NCI-H524 (cell line): ENCODE measurements at regions not wholly inside any gene's neighbourhood (a gene's known extent, or its start where the extent isn't known, plus 50 kb on each side); places are given as distances from the start of the nearest gene placed in this dataset.
"Not testable (repeated sequence)": the region's sequence is repeated elsewhere in the genome, so short reads cannot be mapped to it uniquely, and the experiment has no call there.

Experiments used
- DNase-seq, 2 experiments: peaks; one replicate each; lab custom pipeline; 2025; lab: John Stamatoyannopoulos, UW

DNA sequence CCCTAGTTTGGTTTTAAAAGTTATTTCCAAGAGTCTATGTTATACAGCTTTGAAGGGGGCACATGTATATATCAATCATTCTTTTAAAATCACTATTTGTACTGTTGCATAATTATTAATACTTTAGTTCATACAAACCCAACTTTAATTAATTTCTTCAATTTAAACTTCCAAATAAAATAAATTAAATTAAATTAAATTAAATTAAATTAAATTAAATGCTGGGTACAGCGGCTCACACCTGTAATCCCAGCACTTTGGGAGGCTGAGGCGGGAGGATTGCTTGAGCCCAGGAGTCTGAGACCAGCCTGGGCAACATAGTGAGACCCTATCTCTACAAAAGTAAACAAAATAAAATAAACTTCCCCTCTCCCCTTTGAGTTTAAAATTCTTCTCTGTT lies 98.9 kb upstream of the MYO10 start:
- not testable (repeated sequence) for DNase-seq

DNA sequence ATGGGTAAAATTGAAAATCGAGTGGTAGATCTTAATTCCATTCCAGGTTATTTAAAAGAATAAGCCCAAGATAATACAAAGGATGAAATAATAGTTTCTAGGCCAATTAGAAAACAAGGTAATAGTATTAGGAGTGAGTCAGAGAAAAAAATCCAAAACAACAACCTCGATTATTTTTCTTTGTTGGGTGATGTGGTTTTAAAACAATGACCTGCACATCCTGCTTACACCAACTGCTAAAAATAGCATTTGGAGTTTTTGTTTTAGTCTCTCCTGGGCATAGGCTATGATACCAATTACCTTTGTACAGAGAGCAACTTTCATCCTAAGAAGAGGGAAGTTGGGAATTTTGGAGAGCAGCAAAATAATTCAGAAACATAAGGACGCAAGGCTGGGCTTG lies 101.7 kb upstream of the MYO10 start:
- DNase-seq = no peak

DNA sequence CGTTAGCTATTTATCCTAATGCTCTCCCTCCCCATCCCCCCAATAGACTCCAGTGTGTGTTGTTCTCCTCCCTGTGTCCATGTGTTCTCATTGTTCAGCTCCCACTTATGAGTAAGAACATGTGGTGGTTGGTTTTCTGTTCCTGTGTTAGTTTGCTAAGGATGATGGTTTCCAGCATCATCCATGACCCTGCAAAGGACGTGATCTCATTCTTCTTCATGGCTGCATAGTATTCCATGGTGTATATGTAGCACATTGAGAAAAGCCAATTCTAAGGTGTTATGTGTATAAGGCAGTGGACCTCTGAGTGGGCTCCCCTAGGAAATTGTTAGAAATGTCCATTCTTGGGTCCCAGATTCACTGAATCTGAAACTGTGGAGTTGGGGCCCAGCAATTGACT lies 103.1 kb upstream of the MYO10 start:
- DNase-seq = no peak

DNA sequence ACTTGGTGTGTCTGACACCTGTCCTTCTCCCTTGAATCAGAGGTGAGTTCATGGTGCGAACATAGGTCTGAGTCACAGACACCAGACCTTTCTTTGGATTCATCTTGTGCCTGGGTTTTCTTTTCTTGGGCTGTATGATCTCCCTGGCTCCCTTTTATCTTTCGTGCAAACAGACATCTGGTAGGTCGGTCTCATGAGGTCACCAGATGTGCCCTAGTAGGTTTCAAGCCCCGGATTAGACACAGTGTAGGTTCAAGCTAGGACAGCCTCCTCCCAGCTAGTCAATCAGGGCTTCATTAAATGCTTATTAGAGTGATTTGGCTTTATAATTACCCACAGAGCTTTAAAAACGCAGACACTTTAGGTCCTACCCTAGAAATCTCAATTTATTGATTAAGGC lies 106.0 kb upstream of the MYO10 start:
- peak; percentile 36 to 76 for DNase-seq

DNA sequence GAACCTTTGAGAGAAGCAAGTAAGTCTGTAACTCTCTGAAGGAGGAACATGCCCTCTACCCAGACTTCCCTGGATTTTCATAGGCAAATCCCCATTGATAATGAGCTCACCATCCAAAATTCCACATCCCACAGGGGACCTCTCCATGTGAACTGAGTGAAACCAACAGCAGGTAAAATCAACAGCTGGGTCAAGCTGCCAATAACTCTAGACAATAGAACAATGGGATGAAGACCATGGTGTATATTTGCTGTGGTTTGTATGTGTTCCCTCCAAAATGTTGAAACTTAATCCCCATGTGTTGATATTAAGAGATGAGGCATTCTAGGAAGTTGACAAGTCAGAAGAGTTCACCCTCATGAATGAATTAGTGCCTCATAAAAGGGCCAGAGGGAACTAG lies 110.2 kb upstream of the MYO10 start:
- DNase-seq = no peak

DNA sequence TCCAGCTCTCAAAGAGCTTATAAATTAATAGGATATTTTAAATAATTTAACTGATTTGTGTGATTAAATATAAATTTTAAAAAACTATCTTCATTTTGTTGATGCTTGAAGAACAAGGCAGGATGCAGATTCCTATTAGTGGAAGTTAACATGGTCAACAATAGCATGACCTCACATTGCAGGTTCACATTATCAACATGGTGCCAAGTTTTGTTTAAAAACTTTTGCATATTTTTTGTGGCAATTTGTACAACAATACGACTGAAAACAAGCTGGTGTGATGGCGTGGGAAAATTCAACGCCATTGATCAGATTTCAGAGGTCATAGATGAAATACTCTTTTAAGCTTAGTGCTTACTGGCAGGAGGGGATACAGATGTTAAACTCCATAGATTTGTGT lies 114.1 kb upstream of the MYO10 start:
- no peak for DNase-seq

DNA sequence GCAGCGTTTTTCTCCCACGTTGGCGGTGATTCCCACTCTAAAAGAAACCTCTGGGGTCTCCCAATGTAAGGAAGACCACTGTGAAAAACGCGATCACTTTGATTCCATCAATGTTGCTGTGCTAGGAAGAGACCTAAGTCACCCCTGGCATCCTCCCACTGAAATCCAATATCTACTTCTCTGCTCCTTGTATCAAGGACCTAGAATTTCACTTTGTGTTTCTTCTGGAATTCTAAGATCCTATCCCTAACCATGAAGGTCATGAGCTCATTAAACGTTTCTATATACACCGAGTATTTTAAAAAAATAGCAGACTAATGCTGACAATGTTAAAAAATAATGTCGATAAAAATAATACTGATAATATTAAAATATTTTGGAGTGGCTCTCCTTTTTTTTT lies 118.8 kb upstream of the MYO10 start:
- no peak for DNase-seq

DNA sequence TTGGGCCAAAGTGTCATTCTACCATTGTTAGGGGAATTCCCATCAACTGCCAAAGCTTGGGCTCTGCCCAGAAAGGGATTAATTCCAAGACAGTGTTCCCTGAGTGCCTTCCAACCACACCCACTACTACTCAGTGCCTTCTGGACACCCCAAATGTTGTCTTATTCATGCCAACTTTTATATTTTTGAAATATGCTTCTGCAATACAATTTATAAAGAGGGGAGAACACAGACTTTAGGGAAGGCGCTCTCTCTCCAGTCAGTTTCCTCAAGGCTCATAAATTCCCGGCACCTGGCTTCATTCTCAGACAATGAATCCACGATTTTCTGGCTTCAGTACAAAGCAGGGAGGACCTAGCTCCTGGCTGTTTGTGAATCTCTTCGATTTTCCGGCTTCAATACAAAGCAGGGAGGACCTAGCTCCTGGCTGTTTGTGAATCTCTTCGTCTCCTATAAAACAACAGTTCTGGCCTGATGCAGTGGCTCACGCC lies 120.1 kb upstream of the MYO10 start:
- DNase-seq = peak; percentile 84 to 89

DNA sequence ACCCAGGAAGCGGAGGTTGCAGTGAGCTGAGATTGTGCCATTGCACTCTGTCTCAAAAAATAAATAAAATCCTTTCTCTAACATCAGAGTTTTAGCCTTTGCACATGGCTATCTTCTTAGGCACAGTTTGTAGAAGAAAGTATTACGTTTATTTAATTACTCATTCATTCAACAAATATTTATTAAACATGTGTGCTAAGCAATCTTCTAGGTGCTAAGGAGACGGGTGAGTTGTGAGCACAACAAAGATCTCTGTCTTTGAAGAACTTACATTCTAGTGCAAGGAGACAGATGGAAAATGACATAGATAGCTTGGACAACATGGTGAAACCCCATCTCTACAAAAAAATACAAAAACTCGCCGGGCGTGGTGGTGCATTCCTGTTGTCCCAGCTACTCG lies 122.3 kb upstream of the MYO10 start:
- DNase-seq = no peak

DNA sequence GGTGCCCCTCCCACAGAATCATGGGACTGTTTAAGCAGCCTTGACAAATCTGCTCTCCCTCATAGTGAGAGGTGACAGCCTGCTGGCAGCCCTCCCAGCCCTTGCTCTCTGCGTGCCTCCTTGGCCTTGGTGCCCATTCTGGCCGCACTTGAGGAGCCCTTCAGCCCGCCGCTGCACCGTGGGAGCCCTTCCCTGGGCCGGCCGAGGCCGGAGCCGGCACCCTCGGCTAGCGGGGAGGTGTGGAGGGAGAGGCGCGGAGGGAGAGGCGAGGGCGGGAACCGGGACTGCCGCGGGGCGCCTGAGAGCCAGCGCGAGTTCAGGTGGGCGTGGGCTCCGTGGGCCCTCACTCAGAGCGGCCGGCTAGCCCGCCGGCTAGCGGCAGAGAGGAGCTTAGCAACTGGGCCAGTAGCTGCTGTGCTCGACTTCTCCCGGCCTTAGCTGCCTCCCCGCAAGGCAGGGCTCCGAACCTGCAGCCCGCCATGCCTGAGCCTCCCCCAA lies 125.9 kb upstream of the MYO10 start:
- DNase-seq = peak; percentile 40 to 62

DNA sequence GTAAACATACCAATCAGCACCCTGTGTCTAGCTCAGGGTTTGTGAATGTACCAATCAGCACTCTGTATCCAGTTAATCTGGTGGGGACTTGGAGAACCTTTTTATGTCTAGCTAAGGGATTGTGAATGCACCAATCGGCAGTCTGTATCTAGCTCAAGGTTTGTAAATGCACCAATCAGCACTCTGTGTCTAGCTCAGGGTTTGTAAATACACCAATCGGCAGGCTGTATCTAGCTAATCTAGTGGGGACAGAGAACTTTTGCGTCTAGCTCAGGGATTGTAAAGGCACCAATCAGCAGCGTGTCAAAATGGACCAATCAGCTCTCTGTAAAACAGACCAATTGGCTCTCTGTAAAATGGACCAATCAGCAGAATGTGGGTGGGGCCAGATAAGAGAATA lies 126.7 kb upstream of the MYO10 start:
- DNase-seq = not testable (repeated sequence)

DNA sequence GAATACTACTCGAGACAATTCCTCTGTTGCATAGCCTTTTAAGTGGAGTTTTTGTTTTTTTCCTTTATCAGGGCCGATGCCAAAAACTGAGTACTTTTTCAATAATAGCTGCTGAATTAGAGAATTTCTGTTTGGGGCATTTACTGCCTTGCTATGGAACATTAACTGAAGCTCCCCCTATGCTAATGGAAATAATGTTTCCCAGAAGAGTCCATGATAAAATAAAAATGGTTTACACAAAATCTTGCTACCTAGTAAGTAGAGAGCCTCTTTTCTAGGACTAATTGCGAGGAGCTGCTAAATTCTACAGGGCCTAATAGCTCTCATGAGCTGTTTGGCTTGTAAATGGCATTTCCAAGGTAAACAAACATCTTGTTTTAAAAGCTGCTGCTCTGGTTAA lies 128.2 kb upstream of the MYO10 start:
- DNase-seq = no peak

DNA sequence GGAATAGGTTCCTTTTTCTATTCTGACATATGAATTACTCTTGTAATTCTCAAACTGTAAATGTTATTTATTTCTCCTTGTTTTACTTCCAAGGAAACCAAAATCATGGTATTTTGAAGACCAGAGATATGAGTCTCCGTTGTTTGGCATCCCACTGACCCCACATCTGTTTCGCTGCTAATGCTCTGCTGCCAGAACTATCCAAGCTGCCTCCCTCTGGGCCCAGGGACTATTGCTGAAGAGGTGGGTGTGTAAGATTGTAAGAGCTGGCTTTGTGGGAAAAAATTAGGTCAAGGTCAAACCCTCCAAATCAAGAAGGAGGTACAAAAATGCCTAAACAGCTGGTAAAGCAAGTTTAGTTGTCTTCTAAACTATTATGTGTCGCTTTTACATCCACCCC lies 129.4 kb upstream of the MYO10 start:
- DNase-seq = no peak

DNA sequence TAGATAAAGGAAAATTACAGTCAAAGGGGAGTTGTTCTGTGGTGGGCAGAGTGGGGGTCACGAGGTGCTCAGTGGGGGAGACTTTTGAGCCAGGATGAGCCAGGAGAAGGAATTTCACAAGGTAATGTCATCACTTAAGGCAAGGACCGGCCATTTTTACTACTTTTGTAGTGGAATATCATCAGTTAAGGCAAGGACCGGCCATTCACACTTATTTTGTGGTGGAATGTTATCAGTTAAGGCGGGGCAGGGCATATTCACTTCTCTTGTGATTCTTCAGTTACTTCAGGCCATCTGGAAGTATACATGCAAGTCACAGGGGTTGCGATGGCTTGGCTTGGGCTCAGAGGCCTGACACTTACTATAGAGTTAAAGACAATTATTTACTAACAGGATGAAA lies 129.9 kb upstream of the MYO10 start:
- not testable (repeated sequence) for DNase-seq

DNA sequence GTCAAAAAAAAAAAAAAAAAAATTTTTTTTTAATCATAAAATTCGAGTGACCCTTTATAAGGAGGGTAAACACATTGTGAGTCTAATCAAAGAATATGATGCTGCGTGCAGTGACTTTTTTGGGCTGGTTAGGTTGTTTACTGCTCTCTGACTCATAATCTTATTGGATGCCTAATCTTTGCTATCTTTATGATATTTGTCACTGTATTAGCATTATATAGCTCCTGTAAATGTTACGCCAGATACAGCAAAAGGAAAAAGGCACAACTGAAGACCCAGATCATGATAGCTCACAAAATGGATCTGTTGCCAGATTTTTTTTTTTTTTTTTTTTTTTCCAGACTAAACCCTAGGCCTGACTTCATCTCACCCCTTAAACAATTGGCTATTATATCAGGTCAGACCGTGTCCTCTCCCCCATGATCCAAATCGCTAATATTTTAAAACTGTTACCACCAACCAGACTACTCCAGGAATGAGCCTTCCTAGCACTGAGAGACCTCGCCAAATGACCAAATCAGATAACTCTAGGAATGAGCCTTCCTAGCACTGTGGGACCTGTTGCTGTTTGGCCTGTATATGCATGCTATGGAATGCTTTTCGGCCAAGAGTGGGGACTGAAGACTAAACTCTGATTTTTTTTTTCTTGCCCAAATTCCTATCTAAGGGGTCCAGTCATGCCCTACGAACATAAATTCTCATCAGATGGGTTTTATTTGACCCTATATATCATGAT lies 131.7 kb upstream of the MYO10 start:
- DNase-seq = no peak

DNA sequence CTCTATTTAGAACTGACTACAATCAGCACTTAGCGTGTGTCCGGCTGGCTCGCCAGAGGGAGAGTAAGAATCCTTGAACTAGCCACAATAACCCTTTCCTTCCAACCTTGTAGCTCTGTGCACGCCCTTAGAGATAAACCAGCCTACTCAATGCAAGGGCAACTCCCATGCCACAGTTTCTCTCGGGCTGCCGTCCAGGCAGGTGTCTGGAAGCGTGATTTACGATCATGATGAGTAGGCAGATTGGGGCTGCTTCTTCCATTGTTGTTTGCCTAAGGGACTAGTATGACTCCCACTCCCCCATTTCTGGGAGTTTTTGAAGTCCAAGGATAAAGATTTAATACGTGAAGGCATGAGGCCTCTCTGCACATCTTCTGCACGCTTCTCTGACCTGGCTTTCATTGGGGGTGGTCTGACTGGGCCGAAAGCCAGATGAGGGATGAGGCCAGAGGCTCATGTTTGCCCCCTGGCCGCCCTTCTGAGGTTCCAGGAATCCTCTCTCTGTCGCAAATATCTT lies 134.0 kb upstream of the MYO10 start:
- DNase-seq = no peak

DNA sequence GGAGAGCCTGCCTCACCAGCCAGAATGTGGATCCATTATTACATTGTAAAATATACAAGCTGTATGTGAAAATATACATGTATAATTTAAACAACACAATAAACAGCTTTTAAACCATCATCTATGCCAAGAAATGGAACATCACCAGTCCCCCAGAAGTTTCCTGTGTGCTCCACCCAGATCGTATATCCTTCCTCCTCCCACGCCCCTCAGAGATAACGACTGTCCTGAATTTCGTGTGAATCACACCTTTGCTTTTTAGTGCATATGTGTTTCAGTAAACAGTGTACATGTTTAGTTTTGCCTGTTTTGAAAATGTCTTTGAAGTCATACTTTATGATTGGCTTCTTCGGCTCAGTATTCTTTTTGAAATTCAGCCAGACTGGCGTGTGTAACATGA lies 134.6 kb upstream of the MYO10 start:
- no peak for DNase-seq

DNA sequence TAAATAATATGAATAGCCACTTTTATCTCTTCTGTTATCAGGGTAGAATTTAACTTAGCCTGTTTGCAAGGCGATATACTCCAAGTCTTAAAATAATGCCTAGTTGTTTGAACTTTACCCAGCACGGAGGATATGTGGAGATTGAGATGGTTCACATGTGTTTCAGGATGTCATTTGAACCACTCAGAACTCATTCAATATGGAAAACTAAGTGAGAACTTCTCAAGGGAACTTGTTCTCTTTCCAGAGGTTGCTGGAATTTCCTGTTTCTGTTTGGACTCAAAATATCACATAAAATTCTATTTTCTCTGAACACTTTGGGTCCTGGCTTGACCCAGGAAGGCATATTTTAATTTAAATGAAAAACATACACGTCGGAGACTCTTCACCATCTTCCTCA lies 139.1 kb upstream of the MYO10 start:
- no peak for DNase-seq

DNA sequence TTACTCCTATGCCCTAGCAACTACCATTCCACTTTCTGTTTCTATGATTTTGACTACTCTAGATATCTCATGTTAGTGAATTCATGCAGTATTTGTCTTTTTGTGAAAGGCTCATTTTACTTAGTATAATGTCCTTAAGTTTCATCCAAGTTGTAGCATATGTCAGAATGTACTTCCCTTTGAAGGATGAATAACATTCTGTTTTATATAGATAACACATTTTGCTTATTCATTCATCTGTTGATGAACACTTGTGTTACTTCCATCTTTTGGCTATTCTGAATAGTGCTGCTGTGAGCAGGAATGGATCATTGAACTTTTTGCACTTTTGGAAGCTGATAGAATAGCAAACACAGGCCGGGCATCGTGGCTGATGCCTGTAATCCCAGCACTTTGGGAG lies 140.2 kb upstream of the MYO10 start:
- no peak for DNase-seq

DNA sequence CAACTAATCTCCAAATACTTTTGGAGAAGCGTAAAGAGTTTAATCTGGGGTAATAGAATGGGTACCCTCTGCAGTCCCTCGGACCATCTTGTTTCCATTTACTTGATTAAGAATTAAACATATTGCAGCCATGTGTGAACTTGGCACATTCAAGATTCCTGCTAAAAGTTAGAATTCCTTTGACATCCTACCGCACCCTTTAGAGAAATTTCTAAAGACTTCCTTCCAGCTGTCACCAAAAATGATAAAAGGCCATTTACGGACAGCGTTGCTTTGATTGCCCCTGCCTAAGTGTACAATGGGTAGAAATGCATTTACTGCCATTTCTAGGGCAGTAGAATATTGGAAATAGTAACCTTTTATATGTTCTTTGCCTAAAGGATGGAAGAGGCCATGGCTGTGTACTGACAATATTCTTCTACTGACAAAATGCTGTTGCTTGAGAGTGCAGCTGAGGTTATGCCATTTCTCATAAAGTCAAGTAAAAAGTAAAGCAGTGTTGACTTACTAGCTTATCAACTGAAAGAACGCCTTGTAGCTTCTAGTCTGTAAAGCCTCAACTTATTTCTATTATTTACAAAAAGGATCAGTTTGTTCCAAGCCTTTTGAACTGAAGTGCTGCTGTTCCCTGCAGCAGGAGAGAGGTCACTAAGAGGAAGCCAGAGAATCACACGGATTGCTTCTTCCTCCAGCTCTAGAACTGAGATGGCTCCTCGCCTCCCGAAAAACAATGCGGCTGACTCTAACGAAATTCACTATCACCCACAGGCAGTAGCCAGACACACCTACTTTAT lies 139.8 kb upstream of the BASP1 start:
- no peak for DNase-seq

DNA sequence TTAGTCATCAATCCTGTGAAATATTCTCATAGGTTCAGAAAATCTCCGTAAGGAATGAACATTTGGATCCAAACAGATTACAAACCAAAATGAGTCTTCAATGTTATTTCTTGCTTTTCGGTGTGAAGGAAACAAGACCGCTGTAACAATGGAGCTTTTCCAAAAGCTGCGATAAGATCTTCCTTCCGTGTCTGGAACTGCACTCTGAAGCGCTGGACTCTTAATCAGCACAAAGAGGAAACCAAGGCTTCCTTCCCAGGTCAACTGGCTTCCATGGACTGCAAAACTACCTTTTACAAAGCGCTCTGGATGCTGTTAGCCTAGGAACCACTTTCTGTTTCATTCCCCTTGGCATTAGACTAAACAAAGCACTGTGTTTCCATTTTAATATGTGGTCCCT lies 137.9 kb upstream of the BASP1 start:
- DNase-seq = no peak

DNA sequence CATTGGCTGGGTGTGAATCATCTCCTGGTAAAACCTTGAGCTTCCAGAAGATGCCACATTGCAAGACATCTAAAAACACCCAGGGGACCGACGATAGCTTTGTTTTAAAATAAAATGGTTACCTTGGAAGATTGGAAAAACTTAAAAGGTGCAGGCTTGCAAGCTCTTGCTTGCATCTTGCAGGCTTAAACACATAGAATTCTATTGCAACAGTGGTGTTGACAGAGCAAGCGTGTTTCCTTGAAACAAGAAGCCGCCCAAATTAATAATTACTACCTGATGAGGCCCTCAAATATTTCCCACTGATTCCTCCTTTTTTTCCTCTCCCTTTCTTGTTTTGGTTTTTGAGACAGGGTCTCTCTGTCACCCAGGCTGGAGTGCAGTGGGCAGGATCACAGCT lies 137.1 kb upstream of the BASP1 start:
- DNase-seq = no peak

DNA sequence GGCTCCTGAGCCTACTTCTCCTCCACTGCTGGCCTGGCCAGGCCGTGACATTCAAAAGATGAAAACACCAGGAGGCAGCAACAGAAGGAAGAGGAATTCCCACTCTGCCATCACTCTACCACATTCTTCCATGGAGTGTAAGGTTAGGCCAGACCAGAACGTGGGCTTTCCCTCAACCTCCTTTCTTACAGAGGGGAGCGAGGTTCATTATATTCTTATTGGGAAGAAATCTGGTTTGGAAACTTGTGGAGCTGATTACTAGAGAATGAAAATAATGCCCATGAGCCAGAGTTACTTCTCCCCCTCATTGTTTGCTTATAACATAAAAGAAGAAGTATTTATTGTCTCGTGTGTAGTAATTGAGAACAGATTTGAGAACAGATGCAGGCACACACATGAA lies 136.3 kb upstream of the BASP1 start:
- no peak for DNase-seq
